Large intestine (tissue), 3 donors: ENCODE measurements at regions not wholly inside any gene's neighbourhood (a gene's known extent, or its start where the extent isn't known, plus 50 kb on each side); places are given as distances from the start of the nearest gene placed in this dataset.

Experiments
- DNase-seq, 2 donors: peaks; one replicate each; pipeline versions ENCODE4 v3.0.0 to v3.0.0-alpha.2; 2013
- H3K27ac ChIP-seq: one replicate; pipeline ENCODE4 v1.5.1; 2013; ENCODE audit warnings: low read length
- H3K27me3 ChIP-seq: 2 replicates; pipeline ENCODE4 v1.6.1; 2013; ENCODE audit warnings: low read length; ENCODE audit not compliant: control insufficient read depth, insufficient read depth
- H3K36me3 ChIP-seq: 2 replicates; pipeline ENCODE4 v1.6.1; 2013; ENCODE audit warnings: low read length; ENCODE audit not compliant: control insufficient read depth, insufficient read depth
- H3K4me1 ChIP-seq: one replicate; pipeline ENCODE4 v1.6.1; 2013; ENCODE audit warnings: low read length; ENCODE audit not compliant: control insufficient read depth, insufficient read depth
- H3K4me3 ChIP-seq: one replicate; pipeline ENCODE4 v1.5.1; 2013; ENCODE audit warnings: low read length
- H3K9me3 ChIP-seq: one replicate; pipeline ENCODE4 v1.6.1; 2013; ENCODE audit warnings: mild to moderate bottlenecking, low read depth, low read length, moderate library complexity; ENCODE audit not compliant: control insufficient read depth
- WGBS: methylation state at CpG from one replicate; pipeline ENCODE4 v1.1.5; 2013; ENCODE audit warnings: low lambda C conversion rate; ENCODE audit not compliant: insufficient coverage; 5-methylcytosine and 5-hydroxymethylcytosine counted together

DNA sequence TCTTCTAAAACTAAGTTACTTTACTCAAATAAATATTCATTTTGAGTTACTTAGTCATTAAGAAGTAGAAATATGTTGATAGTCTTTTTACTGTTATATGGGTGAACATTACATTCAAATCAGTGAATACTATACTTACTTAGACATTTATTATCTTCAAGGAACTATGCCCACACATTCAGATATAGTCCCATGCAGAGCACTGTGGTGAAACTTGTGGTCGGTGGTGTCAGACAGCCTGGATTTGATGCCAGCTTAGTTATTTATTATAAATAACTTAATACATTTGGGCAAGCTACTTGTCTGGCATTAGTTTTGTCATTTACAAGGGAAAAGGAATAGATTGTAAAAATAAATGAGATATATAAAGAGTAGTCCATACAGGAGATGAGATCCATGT is 149.5 kb downstream of the RAP2B start:
- H3K4me1 ChIP-seq: no peaks in the 10 kb centered on the region
- H3K36me3 ChIP-seq: no peaks in the 10 kb centered on the region
- H3K4me3 ChIP-seq: no peak overlapping the region
- H3K9me3 ChIP-seq: no peaks in the 10 kb centered on the region
- no peak overlapping the region for H3K27ac ChIP-seq
- WGBS: no CpG with 5 or more reads among the region's 1 CpG
- DNase-seq: no peak
- no peaks in the 10 kb centered on the region for H3K27me3 ChIP-seq

DNA sequence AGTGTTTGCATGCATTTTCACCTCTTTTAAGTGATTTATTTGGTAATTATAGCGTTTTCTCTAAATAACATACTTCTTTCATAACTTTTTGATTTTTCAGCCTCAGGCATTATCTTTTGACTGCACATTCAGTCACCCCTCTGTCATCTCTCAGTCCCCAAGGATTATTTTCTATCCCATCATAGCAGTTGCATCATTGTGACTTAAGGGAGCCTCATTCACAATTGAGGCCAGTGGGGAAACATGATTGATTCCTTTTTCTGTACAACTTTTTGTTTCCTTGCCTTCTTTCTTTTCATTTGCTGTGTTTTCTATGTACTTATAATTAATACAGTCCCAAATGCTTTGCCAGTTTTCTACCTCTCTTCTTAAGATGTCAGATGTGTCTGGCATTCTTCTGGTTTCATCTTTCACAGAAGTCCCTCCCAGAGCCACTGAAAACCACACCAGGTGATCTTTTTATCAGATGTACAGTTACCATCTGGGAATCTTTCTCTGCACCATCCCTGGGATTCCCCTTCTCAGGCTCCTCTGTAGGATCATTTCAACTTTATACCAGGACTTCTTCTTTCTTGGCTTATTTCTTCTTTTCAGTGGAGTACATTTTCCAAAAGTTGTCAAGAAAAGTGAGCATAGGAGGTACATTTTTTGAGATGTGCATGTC is 151.4 kb downstream of the RAP2B start:
- Histone ChIP-seq H3K4me1 (no peaks in the 10 kb centered on the region), H3K9me3 (no peaks in the 10 kb centered on the region), H3K27ac (no peak overlapping the region), H3K27me3 (no peaks in the 10 kb centered on the region), H3K36me3 (no peaks in the 10 kb centered on the region), H3K4me3 (no peak overlapping the region)
- WGBS: 100% methylated on average over 1 of the region's 1 CpG
- no peak for DNase-seq

DNA sequence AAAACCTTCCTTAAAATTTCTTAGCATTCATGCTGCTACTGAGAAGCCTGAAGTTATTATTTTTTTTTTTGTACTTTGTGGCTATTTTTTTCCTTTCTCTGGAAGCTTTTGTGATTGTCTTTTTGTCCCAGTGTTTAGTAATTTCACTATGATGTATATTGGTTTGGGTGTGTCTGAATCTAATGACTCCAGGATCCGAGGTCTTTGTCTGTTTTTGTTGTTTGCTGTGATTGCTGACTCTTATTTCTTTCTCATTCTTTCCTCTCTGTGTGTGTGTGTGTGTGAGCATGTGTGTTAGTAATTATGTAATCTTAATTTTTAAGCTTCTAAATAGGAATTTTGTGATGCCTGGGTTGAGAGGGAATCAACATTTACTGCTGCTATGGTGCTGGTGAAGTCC is 152.0 kb downstream of the RAP2B start:
- H3K36me3 ChIP-seq: no peaks in the 10 kb centered on the region
- no peaks in the 10 kb centered on the region for H3K27me3 ChIP-seq
- H3K4me3 ChIP-seq: no peak overlapping the region
- no peaks in the 10 kb centered on the region for H3K4me1 ChIP-seq
- no CpG with 5 or more reads among the region's 1 CpG for WGBS
- H3K27ac ChIP-seq: no peak overlapping the region
- no peaks in the 10 kb centered on the region for H3K9me3 ChIP-seq
- no peak for DNase-seq

DNA sequence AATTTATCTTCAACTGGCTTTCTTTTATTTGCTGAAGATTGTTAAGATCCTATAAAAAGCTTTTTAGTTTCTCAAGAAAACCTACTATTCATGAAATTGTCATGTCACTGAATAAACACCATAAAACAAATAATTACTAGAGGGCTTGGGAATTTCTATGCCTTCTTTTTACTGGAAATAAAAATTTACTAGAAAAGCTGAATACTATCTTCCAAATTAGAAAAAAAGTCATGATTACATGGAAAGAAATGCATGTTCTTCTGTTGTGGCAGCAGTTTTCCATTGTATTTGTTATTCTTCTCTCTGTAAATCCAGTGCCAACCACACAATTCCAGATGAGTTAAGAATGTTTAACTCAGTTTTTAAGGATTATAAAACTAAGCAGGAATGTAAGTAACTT is 153.8 kb downstream of the RAP2B start:
- Histone ChIP-seq H3K4me1 (no peaks in the 10 kb centered on the region), H3K27me3 (no peaks in the 10 kb centered on the region), H3K4me3 (no peak overlapping the region), H3K36me3 (no peaks in the 10 kb centered on the region), H3K9me3 (no peaks in the 10 kb centered on the region), H3K27ac (no peak overlapping the region)
- DNase-seq: no peak

DNA sequence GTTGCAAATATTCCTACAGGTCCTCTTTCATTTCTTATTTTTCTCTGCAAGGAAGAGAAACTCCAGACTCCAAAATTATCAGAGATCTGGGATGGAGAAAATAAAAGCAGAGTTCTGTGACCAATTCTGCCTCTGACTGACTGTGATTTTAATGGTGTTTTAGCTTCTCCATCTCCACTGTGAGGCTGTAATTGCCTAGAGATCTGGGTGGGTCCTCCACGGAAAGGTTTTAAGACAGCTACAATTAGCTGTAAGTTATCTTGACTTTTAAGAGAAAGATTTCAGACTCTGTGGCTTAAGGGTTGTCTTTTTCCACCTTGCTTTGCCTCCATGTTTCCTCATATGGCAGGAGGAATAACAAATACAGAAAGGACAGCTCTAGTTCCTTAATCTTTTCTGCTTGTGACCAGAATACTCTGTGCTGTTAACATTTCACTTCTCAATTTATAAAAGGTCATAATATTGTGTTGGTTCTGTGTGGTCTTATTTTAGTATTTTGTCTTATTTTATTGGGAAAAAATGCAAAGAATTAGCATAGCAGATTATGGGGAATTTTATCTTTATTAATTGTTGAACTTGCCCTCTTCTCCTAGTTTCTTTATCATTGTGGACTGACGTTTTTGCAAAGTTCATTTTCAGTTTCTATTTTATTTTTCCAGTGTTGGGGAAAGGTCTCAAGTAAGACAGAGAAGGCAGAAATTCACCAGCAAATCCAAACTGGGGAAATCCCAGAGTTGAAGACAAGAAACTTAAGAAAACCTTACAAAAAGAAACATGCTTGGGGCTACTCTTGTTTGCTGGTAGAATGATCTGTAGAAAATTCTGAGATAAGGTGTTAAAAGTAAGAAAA is 157.9 kb downstream of the RAP2B start:
- Histone ChIP-seq H3K36me3 (no peaks in the 10 kb centered on the region), H3K27ac (no peak overlapping the region), H3K4me1 (no peaks in the 10 kb centered on the region), H3K4me3 (no peak overlapping the region), H3K9me3 (no peaks in the 10 kb centered on the region), H3K27me3 (no peaks in the 10 kb centered on the region)
- no peak for DNase-seq
- WGBS: no CpG with 5 or more reads among the region's 2 CpGs

DNA sequence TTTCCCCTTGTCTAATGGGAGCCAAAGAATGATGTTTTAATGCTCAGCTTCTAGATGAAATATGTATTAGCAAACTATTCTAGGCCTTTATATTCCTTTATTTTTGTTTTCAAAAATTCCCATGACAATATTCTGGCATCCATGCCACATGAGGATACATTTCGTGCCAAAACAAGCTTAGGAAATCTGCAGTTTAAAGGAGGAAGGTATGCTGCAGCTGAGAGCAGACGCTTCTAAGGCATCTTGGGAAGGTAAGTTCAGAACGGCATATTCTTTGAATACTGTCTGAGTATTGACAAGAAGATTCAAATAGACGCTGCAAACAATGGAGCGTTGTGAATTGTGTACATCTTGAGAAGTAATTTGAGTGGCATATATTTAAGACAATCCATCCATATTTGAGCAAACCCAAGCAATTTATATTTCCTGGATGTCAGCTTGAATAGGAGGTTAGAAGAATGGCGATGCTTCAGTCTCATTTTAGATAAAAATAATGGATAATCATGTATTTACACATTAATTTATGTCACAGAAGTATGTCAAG is 158.6 kb downstream of the RAP2B start:
- WGBS: 100% methylated on average over 3 of the region's 6 CpGs
- Histone ChIP-seq H3K27ac (no peak overlapping the region), H3K27me3 (no peaks in the 10 kb centered on the region), H3K4me3 (no peak overlapping the region), H3K4me1 (no peaks in the 10 kb centered on the region), H3K36me3 (no peaks in the 10 kb centered on the region), H3K9me3 (no peaks in the 10 kb centered on the region)
- DNase-seq: no peak

DNA sequence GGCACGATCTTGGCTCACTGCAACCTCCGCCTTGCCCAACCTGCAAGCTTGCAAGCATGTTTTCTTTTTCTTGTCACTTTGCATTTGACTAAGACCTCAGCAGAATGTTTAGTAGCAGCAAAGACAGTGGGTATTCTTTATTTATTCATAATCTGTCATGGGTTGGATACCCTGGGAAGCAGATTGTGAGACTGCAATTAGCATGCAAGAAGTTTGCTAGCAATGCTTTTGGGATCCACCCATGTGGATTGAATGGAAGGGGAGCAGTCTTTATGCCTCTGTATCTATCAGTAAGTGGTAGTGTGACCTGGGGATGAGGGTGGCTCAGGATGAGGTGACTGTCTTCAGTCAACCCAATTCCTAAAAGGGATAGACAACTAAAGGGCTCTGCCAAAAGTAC is 166.7 kb downstream of the RAP2B start:
- DNase-seq: no peak
- WGBS: no CpG with 5 or more reads among the region's 2 CpGs

DNA sequence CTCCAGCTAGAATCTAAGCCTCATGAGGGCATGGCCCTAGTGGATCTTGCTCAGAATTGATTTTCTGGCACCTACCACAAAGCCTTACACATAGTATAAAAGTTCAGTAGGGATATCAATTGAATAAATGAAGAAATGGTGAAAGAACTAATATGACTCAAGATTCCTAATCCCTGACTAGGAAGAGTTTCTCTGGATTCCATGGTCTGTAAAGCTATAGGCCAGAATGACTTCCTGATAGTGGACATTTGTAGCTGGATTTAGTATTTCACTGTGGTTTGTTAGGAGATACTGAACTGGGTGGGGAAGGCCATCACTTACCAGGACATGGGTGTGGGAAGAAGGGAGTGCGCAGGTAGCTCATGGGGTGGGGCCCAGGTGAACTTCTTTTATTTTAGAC is 168.9 kb downstream of the RAP2B start:
- Histone ChIP-seq H3K4me1 (no peaks in the 10 kb centered on the region), H3K4me3 (no peak overlapping the region), H3K9me3 (no peaks in the 10 kb centered on the region), H3K27ac (no peak overlapping the region), H3K36me3 (no peaks in the 10 kb centered on the region), H3K27me3 (no peaks in the 10 kb centered on the region)
- whole genome bisulfite sequencing: no CpG with 5 or more reads among the region's 1 CpG
- DNase-seq: no peak

More for the DNA sequence above, 166.7 kb downstream of the RAP2B start:
- Histone ChIP-seq H3K4me3 (no peak overlapping the region), H3K36me3 (no peaks in the 10 kb centered on the region), H3K27ac (no peak overlapping the region), H3K4me1 (no peaks in the 10 kb centered on the region), H3K27me3 (no peaks in the 10 kb centered on the region), H3K9me3 (no peaks in the 10 kb centered on the region)

DNA sequence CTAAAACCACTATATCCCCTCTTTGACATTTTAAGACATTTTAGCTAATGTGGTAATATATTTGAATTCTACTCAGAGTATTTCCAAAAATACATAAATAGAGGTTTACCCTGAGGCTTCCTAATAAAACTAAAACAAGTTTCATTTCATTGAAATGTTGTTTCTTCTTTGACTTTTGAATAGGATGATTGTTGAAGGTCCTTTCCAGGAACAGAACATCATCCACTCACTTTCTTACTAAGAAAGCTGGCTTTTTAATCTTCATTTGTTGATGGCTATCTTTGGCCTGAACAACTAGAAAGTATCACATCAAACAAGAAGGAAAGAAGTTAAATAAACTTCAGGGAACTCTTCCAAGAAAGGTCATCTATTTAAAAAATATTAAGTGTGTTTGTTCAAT is 169.7 kb downstream of the RAP2B start:
- DNase-seq: no peak

DNA sequence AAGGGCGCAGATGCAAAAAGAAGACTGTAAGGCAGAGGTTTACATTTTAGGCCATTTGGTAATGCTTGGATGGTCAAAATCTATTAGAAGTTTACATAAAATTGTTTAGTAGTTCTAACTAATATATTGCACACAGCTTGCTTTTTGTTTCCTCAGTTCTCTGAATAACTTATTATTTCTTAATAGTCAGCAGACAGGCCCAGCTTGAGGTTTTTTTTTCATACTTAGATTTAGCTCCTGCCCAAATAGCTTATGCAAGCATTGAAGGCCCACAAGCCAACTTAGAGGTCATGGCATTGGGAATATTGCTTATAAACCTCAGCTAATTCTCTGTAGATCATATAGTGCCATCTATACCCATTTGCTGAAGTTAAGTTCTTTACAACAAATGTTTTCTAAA is 172.5 kb downstream of the RAP2B start:
- 83% methylated on average over 1 of the region's 1 CpG for WGBS
- H3K9me3 ChIP-seq: no peaks in the 10 kb centered on the region
- no peak overlapping the region for H3K4me3 ChIP-seq
- no peak for DNase-seq
- no peaks in the 10 kb centered on the region for H3K27me3 ChIP-seq
- H3K27ac ChIP-seq: no peak overlapping the region
- no peaks in the 10 kb centered on the region for H3K36me3 ChIP-seq
- H3K4me1 ChIP-seq: no peaks in the 10 kb centered on the region

More for the DNA sequence above, 169.7 kb downstream of the RAP2B start:
- Histone ChIP-seq H3K9me3 (no peaks in the 10 kb centered on the region), H3K27me3 (no peaks in the 10 kb centered on the region), H3K4me3 (no peak overlapping the region), H3K27ac (no peak overlapping the region), H3K36me3 (no peaks in the 10 kb centered on the region), H3K4me1 (no peaks in the 10 kb centered on the region)
